HFFc6 (cell line): ENCODE measurements at regions not wholly inside any gene's neighbourhood (a gene's known extent, or its start where the extent isn't known, plus 50 kb on each side); places are given as distances from the start of the nearest gene placed in this dataset.

Experiments
- DNase-seq: peaks from one replicate; pipeline ENCODE4 v3.0.0-alpha.2; 2018
- H3K27ac Mint-ChIP-seq: 2 replicates; pipeline ENCODE4 v1.8.0; 2020; ENCODE audit warnings: mild to moderate bottlenecking, mixed read lengths
- H3K27me3 Mint-ChIP-seq: 2 replicates; pipeline ENCODE4 v1.8.0; 2021; ENCODE audit warnings: mild to moderate bottlenecking, moderate library complexity, mixed read lengths; ENCODE audit not compliant: insufficient read depth
- H3K36me3 Mint-ChIP-seq: 2 replicates; pipeline ENCODE4 v1.8.0; 2021; ENCODE audit warnings: low read depth, mixed read lengths
- H3K4me1 Mint-ChIP-seq: 2 replicates; pipeline ENCODE4 v1.8.0; 2020; ENCODE audit warnings: low read depth, mixed read lengths
- H3K4me3 Mint-ChIP-seq: 2 replicates; pipeline ENCODE4 v1.8.0; 2020; ENCODE audit warnings: mild to moderate bottlenecking, moderate library complexity, mixed read lengths
- H3K9me3 Mint-ChIP-seq: 2 replicates; pipeline ENCODE4 v1.8.0; 2020; ENCODE audit warnings: mild to moderate bottlenecking, mixed read lengths
- TF ChIP-seq, protein P1 (sequence below): fragments of 200-600 bp; sonication (generic); IDR thresholded peaks from 2 replicates; pipeline ENCODE4 v1.5.0; 2021; ENCODE audit warnings: antibody characterized with exemption, mild to moderate bottlenecking

DNA sequence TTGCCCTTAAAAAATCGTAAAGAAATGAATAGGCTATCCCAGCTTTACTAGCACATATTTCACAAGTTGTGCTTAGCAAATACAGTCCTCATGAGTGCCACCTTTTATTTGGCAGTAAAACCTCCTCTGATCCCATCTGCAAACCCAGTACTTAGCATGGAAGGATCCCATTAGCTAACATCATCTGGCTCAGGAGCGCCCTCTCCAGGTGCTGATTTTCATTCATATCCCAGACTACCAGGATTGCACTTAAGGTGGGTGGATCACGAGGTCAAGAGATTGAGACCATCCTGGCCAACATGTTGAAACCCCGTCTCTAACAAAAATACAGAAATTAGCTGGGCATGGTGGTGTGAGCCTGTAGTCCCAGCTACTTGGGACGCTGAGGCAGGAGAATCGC is 76.1 kb upstream of the PAX6 start:
- no peaks in the 10 kb centered on the region for H3K36me3 Mint-ChIP-seq
- no peaks in the 10 kb centered on the region; the same call in 1 of the 2 replicates for H3K4me1 Mint-ChIP-seq
- no peaks in the 10 kb centered on the region for H3K9me3 Mint-ChIP-seq
- peaks cover 14% of the 10 kb centered on the region for H3K27me3 Mint-ChIP-seq
- DNase-seq = no peak
- TF ChIP-seq, protein P1, sequence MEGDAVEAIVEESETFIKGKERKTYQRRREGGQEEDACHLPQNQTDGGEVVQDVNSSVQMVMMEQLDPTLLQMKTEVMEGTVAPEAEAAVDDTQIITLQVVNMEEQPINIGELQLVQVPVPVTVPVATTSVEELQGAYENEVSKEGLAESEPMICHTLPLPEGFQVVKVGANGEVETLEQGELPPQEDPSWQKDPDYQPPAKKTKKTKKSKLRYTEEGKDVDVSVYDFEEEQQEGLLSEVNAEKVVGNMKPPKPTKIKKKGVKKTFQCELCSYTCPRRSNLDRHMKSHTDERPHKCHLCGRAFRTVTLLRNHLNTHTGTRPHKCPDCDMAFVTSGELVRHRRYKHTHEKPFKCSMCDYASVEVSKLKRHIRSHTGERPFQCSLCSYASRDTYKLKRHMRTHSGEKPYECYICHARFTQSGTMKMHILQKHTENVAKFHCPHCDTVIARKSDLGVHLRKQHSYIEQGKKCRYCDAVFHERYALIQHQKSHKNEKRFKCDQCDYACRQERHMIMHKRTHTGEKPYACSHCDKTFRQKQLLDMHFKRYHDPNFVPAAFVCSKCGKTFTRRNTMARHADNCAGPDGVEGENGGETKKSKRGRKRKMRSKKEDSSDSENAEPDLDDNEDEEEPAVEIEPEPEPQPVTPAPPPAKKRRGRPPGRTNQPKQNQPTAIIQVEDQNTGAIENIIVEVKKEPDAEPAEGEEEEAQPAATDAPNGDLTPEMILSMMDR = peak; percentile 42
- H3K27ac Mint-ChIP-seq = no peak overlapping the region
- H3K4me3 Mint-ChIP-seq = no peak overlapping the region

DNA sequence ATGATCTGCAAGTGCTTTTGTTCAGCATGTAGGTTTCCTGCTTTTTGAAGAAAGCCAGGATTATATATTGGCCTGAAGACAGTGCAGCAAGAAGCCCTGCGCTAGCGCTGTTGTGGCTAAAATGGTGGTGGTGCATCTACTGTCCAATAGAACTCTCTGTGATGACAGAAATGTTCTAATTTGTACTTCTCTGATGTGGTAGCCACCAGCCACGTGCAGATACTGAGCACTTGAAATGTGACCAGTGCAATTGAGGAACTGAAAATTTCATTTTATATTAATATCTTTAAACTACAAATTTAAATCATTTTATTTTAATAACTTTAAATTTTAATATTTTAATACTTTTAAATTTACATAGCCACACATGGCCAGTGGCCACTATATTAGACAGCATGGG is 73.0 kb upstream of the PAX6 start:
- H3K36me3 Mint-ChIP-seq = no peaks in the 10 kb centered on the region
- TF ChIP-seq, protein P1 = no peak
- peaks cover 22% of the 10 kb centered on the region for H3K27me3 Mint-ChIP-seq

DNA sequence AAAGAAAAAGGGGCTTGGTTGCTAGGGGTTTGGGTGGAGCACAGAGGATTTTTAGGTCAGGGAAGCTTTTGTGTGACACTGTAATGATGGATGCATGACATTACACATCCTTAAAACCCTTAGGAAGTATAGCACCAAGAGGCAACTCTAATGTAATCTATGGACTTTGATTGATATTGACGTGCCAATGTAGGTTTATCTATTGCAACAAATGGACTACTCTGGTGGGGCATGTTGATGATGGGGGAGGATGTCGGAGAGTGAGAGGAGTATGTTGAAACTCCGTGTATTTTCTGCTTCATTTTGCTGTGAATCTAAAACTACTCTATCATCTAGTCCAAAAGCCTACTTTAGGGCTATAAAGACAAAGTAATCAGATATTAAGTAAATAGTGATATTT is 72.3 kb upstream of the PAX6 start:
- H3K36me3 Mint-ChIP-seq = no peaks in the 10 kb centered on the region
- H3K4me1 Mint-ChIP-seq = no peaks in the 10 kb centered on the region; the same call in 1 of the 2 replicates
- TF ChIP-seq, protein P1 = no peak
- H3K4me3 Mint-ChIP-seq = no peak overlapping the region
- H3K27ac Mint-ChIP-seq = no peak overlapping the region
- DNase-seq = no peak
- peaks cover 24% of the 10 kb centered on the region for H3K27me3 Mint-ChIP-seq
- H3K9me3 Mint-ChIP-seq = no peaks in the 10 kb centered on the region

More for the DNA sequence above, 73.0 kb upstream of the PAX6 start:
- Mint-ChIP-seq H3K4me3 (no peak overlapping the region), H3K4me1 (no peaks in the 10 kb centered on the region; the same call in 1 of the 2 replicates), H3K27ac (no peak overlapping the region), H3K9me3 (no peaks in the 10 kb centered on the region)
- no peak for DNase-seq

DNA sequence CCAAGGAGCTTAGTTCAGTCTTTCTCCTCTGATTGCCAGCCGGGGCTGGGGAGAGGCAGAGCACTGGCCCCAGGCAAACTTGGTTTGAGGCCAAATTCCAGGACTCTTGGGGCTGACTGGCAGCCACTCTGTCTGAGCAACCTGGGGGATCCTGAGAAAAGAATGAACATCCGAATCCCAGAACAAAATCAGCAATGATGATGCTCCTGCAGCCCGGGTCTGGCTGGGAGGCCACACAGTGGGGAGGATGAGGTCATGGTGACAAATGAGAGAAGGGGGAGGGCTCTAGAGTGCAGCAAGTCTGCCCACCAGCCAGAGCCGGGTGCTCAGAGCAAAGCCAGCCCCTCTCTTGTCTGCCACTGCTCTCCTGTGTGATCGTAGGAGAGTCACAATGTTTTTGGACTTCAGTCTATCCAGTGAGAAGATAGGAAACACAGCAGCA is 71.8 kb upstream of the PAX6 start:
- no peak overlapping the region for H3K27ac Mint-ChIP-seq
- H3K36me3 Mint-ChIP-seq = no peaks in the 10 kb centered on the region
- TF ChIP-seq, protein P1 = no peak
- H3K27me3 Mint-ChIP-seq = peaks cover 24% of the 10 kb centered on the region
- no peaks in the 10 kb centered on the region; the same call in 1 of the 2 replicates for H3K4me1 Mint-ChIP-seq
- H3K9me3 Mint-ChIP-seq = no peaks in the 10 kb centered on the region
- H3K4me3 Mint-ChIP-seq = no peak overlapping the region
- no peak for DNase-seq

DNA sequence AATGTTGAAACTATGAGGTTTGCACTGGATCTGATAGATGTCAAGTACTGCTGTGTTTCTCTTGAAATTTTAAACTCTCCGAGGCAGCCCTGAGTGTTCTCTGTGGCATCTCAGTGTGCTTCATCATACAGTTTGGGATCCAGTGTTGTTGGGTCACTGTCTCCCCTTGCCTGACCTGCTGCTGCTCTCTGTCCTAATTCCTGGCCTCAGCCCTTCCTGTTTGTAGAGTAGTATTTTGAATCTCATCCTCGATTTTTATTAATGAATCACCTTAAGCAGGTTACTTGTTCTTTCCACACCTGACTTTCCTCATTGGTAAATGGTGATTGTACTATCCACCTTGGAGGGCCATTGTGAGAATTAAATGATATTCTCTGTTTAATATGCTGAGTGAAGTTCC is 70.7 kb upstream of the PAX6 start:
- Mint-ChIP-seq H3K27me3 (peaks cover 29% of the 10 kb centered on the region), H3K4me1 (no peaks in the 10 kb centered on the region; the same call in 1 of the 2 replicates), H3K9me3 (no peaks in the 10 kb centered on the region), H3K27ac (no peak overlapping the region), H3K4me3 (no peak overlapping the region), H3K36me3 (no peaks in the 10 kb centered on the region)
- DNase-seq = no peak
- TF ChIP-seq, protein P1 = no peak

DNA sequence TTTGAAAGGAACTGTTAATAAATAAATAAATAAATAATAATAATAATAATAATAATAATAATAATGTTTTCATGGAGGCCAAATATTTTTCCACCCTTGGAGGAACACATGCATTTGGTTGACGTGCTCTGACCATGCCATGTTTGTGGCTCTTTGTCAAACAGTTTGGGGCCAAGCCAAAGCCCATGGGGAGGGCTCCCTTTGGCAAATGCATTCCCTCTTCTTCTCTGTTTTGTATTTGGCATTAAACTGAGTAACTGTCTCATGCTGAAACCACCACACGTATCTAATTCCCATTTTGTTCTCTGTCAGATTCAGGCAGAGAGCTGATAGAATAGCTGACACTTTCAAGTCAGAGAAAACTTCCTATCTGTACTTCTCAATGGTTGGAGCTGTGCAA is 68.6 kb upstream of the PAX6 start:
- Mint-ChIP-seq H3K27ac (no peak overlapping the region), H3K4me3 (no peak overlapping the region), H3K27me3 (peaks cover 33% of the 10 kb centered on the region), H3K9me3 (no peaks in the 10 kb centered on the region), H3K36me3 (no peaks in the 10 kb centered on the region), H3K4me1 (peaks cover 5% of the 10 kb centered on the region; the same call in 1 of the 2 replicates)
- DNase-seq = no peak
- TF ChIP-seq, protein P1 = no peak
